CD4-positive, alpha-beta T cell treated with Interleukin-6 for 4 hours (primary cell): ENCODE measurements at regions not wholly inside any gene's neighbourhood (a gene's known extent, or its start where the extent isn't known, plus 50 kb on each side); places are given as distances from the start of the nearest gene placed in this dataset.

Experiments used
- DNase-seq: peaks from one replicate; pipeline ENCODE4 v3.0.0-alpha.2; 2020; ENCODE audit warnings: mixed read lengths

- DNase-seq = no peak
Observed at GRCh38 chr12:59036973-59037762, 116.9 kb upstream of the LRIG3 start.

GRCh38 chr12:59036347-59036746 is 116.0 kb upstream of the LRIG3 start:
- no peak for DNase-seq

- DNase-seq = no peak
Observed at GRCh38 chr12:59031313-59031712, 111.0 kb upstream of the LRIG3 start.

GRCh38 chr12:59030415-59030814 is 110.1 kb upstream of the LRIG3 start:
- DNase-seq = no peak

- no peak for DNase-seq
Observed at GRCh38 chr12:59027199-59027598, 106.9 kb upstream of the LRIG3 start.

- DNase-seq = no peak
Observed at GRCh38 chr12:59023861-59024424, 103.6 kb upstream of the LRIG3 start.

- DNase-seq = no peak
Observed at GRCh38 chr12:59020073-59020946, 100.0 kb upstream of the LRIG3 start.

- DNase-seq = no peak
Observed at GRCh38 chr12:59014885-59015284, 94.6 kb upstream of the LRIG3 start.

- no peak for DNase-seq
Observed at GRCh38 chr12:59010941-59011340, 90.6 kb upstream of the LRIG3 start.

GRCh38 chr12:59010118-59010517 is 89.8 kb upstream of the LRIG3 start:
- DNase-seq = no peak

- no peak for DNase-seq
Observed at GRCh38 chr12:59007620-59008019, 87.3 kb upstream of the LRIG3 start.

GRCh38 chr12:59005193-59005955 is 85.1 kb upstream of the LRIG3 start:
- no peak for DNase-seq

- DNase-seq = no peak
Observed at GRCh38 chr12:59004456-59004855, 84.2 kb upstream of the LRIG3 start.

- no peak for DNase-seq
Observed at GRCh38 chr12:58995666-58996363, 75.5 kb upstream of the LRIG3 start.

GRCh38 chr12:58988643-58989344 is 68.5 kb upstream of the LRIG3 start:
- no peak for DNase-seq

GRCh38 chr12:58981961-58982360 is 61.7 kb upstream of the LRIG3 start:
- DNase-seq = no peak

GRCh38 chr12:58980768-58981167 is 60.5 kb upstream of the LRIG3 start:
- no peak for DNase-seq

- no peak for DNase-seq
Observed at GRCh38 chr12:58978717-58979116, 58.4 kb upstream of the LRIG3 start.

- no peak for DNase-seq
Observed at GRCh38 chr12:58977476-58977875, 57.2 kb upstream of the LRIG3 start.

GRCh38 chr12:58976146-58976545 is 55.8 kb upstream of the LRIG3 start:
- no peak for DNase-seq
